Fibroblast of lung (primary cell): ENCODE measurements at regions not wholly inside any gene's neighbourhood (a gene's known extent, or its start where the extent isn't known, plus 50 kb on each side); places are given as distances from the start of the nearest gene placed in this dataset.

ENCODE experiments used
- EZH2 ChIP-seq: IDR thresholded peaks from 2 replicates; pipeline ENCODE4 v1.5.1; 2012; ENCODE audit warnings: low read length, control low read depth, mild to moderate bottlenecking; ENCODE audit errors: missing control alignments
- TF ChIP-seq, protein P1 (sequence below), 2 donors: IDR thresholded peaks in 1 of 2; conservative IDR thresholded peaks in 1 of 2; 1 replicate in 1 of 2; 2 replicates in 1 of 2; pipeline ENCODE4 v1.5.1; 2011 to 2012; ENCODE audit warnings: low read length in 2 of 2, control low read depth in 1 of 2, inconsistent platforms in 1 of 2, low read depth in 1 of 2, mild to moderate bottlenecking in 1 of 2

DNA sequence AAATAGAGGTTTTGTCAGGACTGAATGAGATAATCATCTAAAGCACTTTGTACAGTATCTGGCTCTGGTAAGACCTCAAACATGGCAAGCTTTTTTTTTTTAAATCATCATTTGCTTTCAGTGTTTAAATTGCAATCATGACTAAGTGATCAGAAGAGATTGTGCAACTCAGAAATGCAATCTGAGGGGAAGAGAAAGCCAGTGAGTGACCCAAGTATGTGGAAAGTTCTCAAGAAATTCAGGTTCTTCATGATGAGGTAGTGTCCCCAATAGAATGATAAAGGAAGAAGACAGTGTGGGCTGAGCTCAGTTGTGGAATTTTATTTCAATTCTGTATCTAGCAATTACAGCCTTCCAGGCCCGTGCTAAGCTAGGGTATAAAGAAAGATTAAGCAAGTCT lies 132.2 kb upstream of the TBC1D5 start:
- TF ChIP-seq, protein P1, sequence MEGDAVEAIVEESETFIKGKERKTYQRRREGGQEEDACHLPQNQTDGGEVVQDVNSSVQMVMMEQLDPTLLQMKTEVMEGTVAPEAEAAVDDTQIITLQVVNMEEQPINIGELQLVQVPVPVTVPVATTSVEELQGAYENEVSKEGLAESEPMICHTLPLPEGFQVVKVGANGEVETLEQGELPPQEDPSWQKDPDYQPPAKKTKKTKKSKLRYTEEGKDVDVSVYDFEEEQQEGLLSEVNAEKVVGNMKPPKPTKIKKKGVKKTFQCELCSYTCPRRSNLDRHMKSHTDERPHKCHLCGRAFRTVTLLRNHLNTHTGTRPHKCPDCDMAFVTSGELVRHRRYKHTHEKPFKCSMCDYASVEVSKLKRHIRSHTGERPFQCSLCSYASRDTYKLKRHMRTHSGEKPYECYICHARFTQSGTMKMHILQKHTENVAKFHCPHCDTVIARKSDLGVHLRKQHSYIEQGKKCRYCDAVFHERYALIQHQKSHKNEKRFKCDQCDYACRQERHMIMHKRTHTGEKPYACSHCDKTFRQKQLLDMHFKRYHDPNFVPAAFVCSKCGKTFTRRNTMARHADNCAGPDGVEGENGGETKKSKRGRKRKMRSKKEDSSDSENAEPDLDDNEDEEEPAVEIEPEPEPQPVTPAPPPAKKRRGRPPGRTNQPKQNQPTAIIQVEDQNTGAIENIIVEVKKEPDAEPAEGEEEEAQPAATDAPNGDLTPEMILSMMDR (conservative IDR thresholded peaks at IDR 0.05 in 1 of 2, IDR thresholded peaks at IDR 0.05 in 1 of 2; ENCODE audit: low read depth in 1 of 2, low read length in 2 of 2) = no peak
- TF ChIP-seq EZH2 = no peak
